GM18517 (cell line): ENCODE measurements at regions not wholly inside any gene's neighbourhood (a gene's known extent, or its start where the extent isn't known, plus 50 kb on each side); places are given as distances from the start of the nearest gene placed in this dataset.
"Not testable (repeated sequence)": the region's sequence is repeated elsewhere in the genome, so short reads cannot be mapped to it uniquely, and the experiment has no call there.

Experiments used
- ATAC-seq: cut with Tn5 transposase; IDR thresholded peaks from one replicate; pipeline ENCODE4 v1.9.1; 2021; ENCODE audit warnings: mild to moderate bottlenecking, moderate library complexity; ENCODE audit not compliant: unreplicated experiment

- ATAC-seq = no peak
Measured at GRCh38 chr1:90317628-90318027, 322.7 kb downstream of the ZNF326 start.

GRCh38 chr1:90314533-90314932 lies 319.6 kb downstream of the ZNF326 start:
- ATAC-seq = no peak

GRCh38 chr1:90313778-90314177 lies 318.9 kb downstream of the ZNF326 start:
- no peak for ATAC-seq

GRCh38 chr1:90309806-90310205 lies 314.9 kb downstream of the ZNF326 start:
- no peak for ATAC-seq

GRCh38 chr1:90308421-90308820 lies 313.5 kb downstream of the ZNF326 start:
- ATAC-seq = no peak

GRCh38 chr1:90305577-90305976 lies 310.7 kb downstream of the ZNF326 start:
- no peak for ATAC-seq

GRCh38 chr1:90296327-90296726 lies 301.4 kb downstream of the ZNF326 start:
- no peak for ATAC-seq

GRCh38 chr1:90295534-90295933 lies 300.6 kb downstream of the ZNF326 start:
- no peak for ATAC-seq

GRCh38 chr1:90291431-90292216 lies 296.7 kb downstream of the ZNF326 start:
- no peak for ATAC-seq

GRCh38 chr1:90282811-90283210 lies 287.9 kb downstream of the ZNF326 start:
- ATAC-seq = no peak

GRCh38 chr1:90281886-90282285 lies 287.0 kb downstream of the ZNF326 start:
- not testable (repeated sequence) for ATAC-seq

- ATAC-seq = no peak
Measured at GRCh38 chr1:90277270-90277669, 282.4 kb downstream of the ZNF326 start.

GRCh38 chr1:90274376-90274775 lies 279.5 kb downstream of the ZNF326 start:
- no peak for ATAC-seq

GRCh38 chr1:90273241-90273774 lies 278.4 kb downstream of the ZNF326 start:
- no peak for ATAC-seq

- no peak for ATAC-seq
Measured at GRCh38 chr1:90262791-90263190, 267.9 kb downstream of the ZNF326 start.

GRCh38 chr1:90262286-90262685 lies 267.4 kb downstream of the ZNF326 start:
- no peak for ATAC-seq

GRCh38 chr1:90246069-90246468 lies 251.2 kb downstream of the ZNF326 start:
- no peak for ATAC-seq

- no peak for ATAC-seq
Measured at GRCh38 chr1:90236493-90236892, 241.6 kb downstream of the ZNF326 start.

- ATAC-seq = no peak
Measured at GRCh38 chr1:90223401-90223800, 228.5 kb downstream of the ZNF326 start.

- no peak for ATAC-seq
Measured at GRCh38 chr1:90220941-90221693, 226.2 kb downstream of the ZNF326 start.

GRCh38 chr1:90220496-90220895 lies 225.6 kb downstream of the ZNF326 start:
- ATAC-seq = no peak
